PC-9 (cell line): ENCODE measurements at regions not wholly inside any gene's neighbourhood (a gene's known extent, or its start where the extent isn't known, plus 50 kb on each side); places are given as distances from the start of the nearest gene placed in this dataset.

ENCODE experiments used
- BruUV-seq: library from RNA; stranded (reverse); fragments of 400-500 nt; replicated peaks from 2 replicates; lab custom pipeline; 2021; lab: Mats Ljungman, UMichigan
- CTCF ChIA-PET: fragments of 300-600 bp; sonication (Branson Sonifier 250); formaldehyde crosslinking; loops from one replicate; lab custom pipeline; 2022; ENCODE audit warnings: antibody characterized with exemption; lab: Charles Lee
- POLR2A ChIA-PET: fragments of 300-600 bp; sonication (Branson Sonifier 250); formaldehyde crosslinking; loops from one replicate; lab custom pipeline; 2022; ENCODE audit warnings: antibody characterized with exemption; ENCODE audit not compliant: unreplicated experiment; lab: Charles Lee
- DNase-seq, 2 experiments: peaks; one replicate each; pipeline versions ENCODE4 v3.0.0 to v3.0.0-alpha.2; 2015 to 2022; ENCODE audit warnings: mixed read lengths in 1 of 2
- H2AFZ ChIP-seq: fragments of 200-600 bp; sonication (generic); 2 replicates; pipeline ENCODE4 v1.8.1; 2017; ENCODE audit warnings: antibody characterized with exemption
- H3F3A ChIP-seq: fragments of 200-600 bp; sonication (generic); 2 replicates; pipeline ENCODE4 v1.8.1; 2017; ENCODE audit warnings: antibody characterized with exemption, mild to moderate bottlenecking, low read depth; ENCODE audit not compliant: insufficient read depth
- H3K27ac ChIP-seq: fragments of 200-600 bp; sonication (generic); 2 replicates; pipeline ENCODE4 v1.6.1; 2016; ENCODE audit warnings: mixed run types
- H3K27me3 ChIP-seq: fragments of 200-600 bp; sonication (generic); 2 replicates; pipeline ENCODE4 v1.6.1; 2016; ENCODE audit warnings: low read depth, mixed run types; ENCODE audit not compliant: insufficient read depth
- H3K36me3 ChIP-seq: fragments of 200-600 bp; sonication (generic); 2 replicates; pipeline ENCODE4 v1.6.1; 2016; ENCODE audit warnings: low read depth, mixed run types
- H3K4me1 ChIP-seq: fragments of 200-600 bp; sonication (generic); replicated peaks from 2 replicates; pipeline ENCODE4 v1.6.1; 2016; ENCODE audit warnings: mixed run types; ENCODE audit not compliant: insufficient read depth
- H3K4me2 ChIP-seq: fragments of 200-600 bp; sonication (generic); 2 replicates; pipeline ENCODE4 v1.6.1; 2017; ENCODE audit warnings: mixed run types
- H3K4me3 ChIP-seq: fragments of 200-600 bp; sonication (generic); 2 replicates; pipeline ENCODE4 v1.6.1; 2016; ENCODE audit warnings: mixed run types
- H3K79me2 ChIP-seq: fragments of 200-600 bp; sonication (generic); 2 replicates; pipeline ENCODE4 v1.6.1; 2017; ENCODE audit warnings: low read depth, mixed run types
- H3K9me2 ChIP-seq: fragments of 200-600 bp; sonication (generic); 2 replicates; pipeline ENCODE4 v1.8.1; 2017; ENCODE audit warnings: mild to moderate bottlenecking; ENCODE audit not compliant: insufficient read depth
- H3K9me3 ChIP-seq: fragments of 200-600 bp; sonication (generic); 2 replicates; pipeline ENCODE4 v1.8.1; 2016; ENCODE audit warnings: low read depth; ENCODE audit not compliant: insufficient read depth
- H4K20me1 ChIP-seq: fragments of 200-600 bp; sonication (generic); 2 replicates; pipeline ENCODE4 v1.8.1; 2017; ENCODE audit not compliant: insufficient read depth
- CTCF ChIP-seq: fragments of 200-600 bp; sonication (generic); conservative IDR thresholded peaks from 2 replicates; pipeline ENCODE4 v1.6.1; 2017; ENCODE audit warnings: mixed run types, antibody characterized with exemption, mild to moderate bottlenecking, moderate library complexity
- EZH2 ChIP-seq: fragments of 200-600 bp; sonication (generic); IDR thresholded peaks from 2 replicates; pipeline ENCODE4 v1.8.0; 2017; ENCODE audit warnings: antibody characterized with exemption, low read depth
- intact Hi-C: fragments of 100-400 bp; cut with micrococcal nuclease; formaldehyde crosslinking; loops from one replicate; pipeline ENCODE4 v1.10.0; 2022; ENCODE audit not compliant: unreplicated experiment

GRCh38 chr1:211198111-211198510 lies 61.1 kb upstream of the RCOR3 start:
- H2AFZ ChIP-seq = no peak overlapping the region
- no peaks in the 10 kb centered on the region for H3K79me2 ChIP-seq
- ChIA-PET CTCF (no interaction called here), POLR2A (no interaction called here)
- H3K4me2 ChIP-seq = no peak overlapping the region
- no peak for TF ChIP-seq CTCF
- no peak for TF ChIP-seq EZH2
- no peaks in the 10 kb centered on the region for H4K20me1 ChIP-seq
- no peak overlapping the region for H3K4me3 ChIP-seq
- no peak for DNase-seq
- no peaks in the 10 kb centered on the region for H3K9me2 ChIP-seq
- no peak overlapping the region for H3K27ac ChIP-seq
- H3K4me1 ChIP-seq = no peaks in the 10 kb centered on the region
- no peaks in the 10 kb centered on the region for H3K27me3 ChIP-seq
- no peaks in the 10 kb centered on the region for H3K36me3 ChIP-seq
- no peaks in the 10 kb centered on the region for H3F3A ChIP-seq
- H3K9me3 ChIP-seq = no peaks in the 10 kb centered on the region; the same call in 1 of the 2 replicates
- BruUV-seq = no TSS peak
- intact Hi-C loops = no loop called here

- ChIA-PET CTCF (no interaction called here), POLR2A (no interaction called here)
- no peaks in the 10 kb centered on the region for H4K20me1 ChIP-seq
- no peaks in the 10 kb centered on the region for H3K79me2 ChIP-seq
- no peak overlapping the region for H2AFZ ChIP-seq
- H3K4me3 ChIP-seq = no peak overlapping the region
- no peaks in the 10 kb centered on the region for H3K36me3 ChIP-seq
- no peaks in the 10 kb centered on the region for H3K27me3 ChIP-seq
- intact Hi-C loops = no loop called here
- H3F3A ChIP-seq = no peaks in the 10 kb centered on the region
- DNase-seq = no peak
- BruUV-seq = no TSS peak
- no peaks in the 10 kb centered on the region; the same call in 1 of the 2 replicates for H3K9me3 ChIP-seq
- TF ChIP-seq CTCF (no peak), EZH2 (no peak)
- no peak overlapping the region for H3K27ac ChIP-seq
- no peaks in the 10 kb centered on the region for H3K4me1 ChIP-seq
- no peaks in the 10 kb centered on the region for H3K9me2 ChIP-seq
- no peak overlapping the region for H3K4me2 ChIP-seq
Observed at GRCh38 chr1:211196880-211197279, 62.3 kb upstream of the RCOR3 start.

- Histone ChIP-seq H3K36me3 (no peaks in the 10 kb centered on the region), H3K79me2 (no peaks in the 10 kb centered on the region), H3K4me3 (no peak overlapping the region), H3K27me3 (no peaks in the 10 kb centered on the region), H3K27ac (no peak overlapping the region), H3K4me2 (no peak overlapping the region), H2AFZ (no peak overlapping the region), H3K9me3 (no peaks in the 10 kb centered on the region; the same call in 1 of the 2 replicates), H4K20me1 (no peaks in the 10 kb centered on the region), H3F3A (no peaks in the 10 kb centered on the region), H3K9me2 (no peaks in the 10 kb centered on the region), H3K4me1 (no peaks in the 10 kb centered on the region)
- TF ChIP-seq EZH2 = no peak
- no peak for TF ChIP-seq CTCF
- no peak for DNase-seq
- BruUV-seq = no TSS peak
- ChIA-PET CTCF (no interaction called here), POLR2A (no interaction called here)
- intact Hi-C loops = no loop called here
Observed at GRCh38 chr1:211194826-211195225, 60.9 kb upstream of the KCNH1 start.
